ENCODE measurements at regions not wholly inside any gene's neighbourhood (a gene's known extent, or its start where the extent isn't known, plus 50 kb on each side); places are given as distances from the start of the nearest gene placed in this dataset.

DNA sequence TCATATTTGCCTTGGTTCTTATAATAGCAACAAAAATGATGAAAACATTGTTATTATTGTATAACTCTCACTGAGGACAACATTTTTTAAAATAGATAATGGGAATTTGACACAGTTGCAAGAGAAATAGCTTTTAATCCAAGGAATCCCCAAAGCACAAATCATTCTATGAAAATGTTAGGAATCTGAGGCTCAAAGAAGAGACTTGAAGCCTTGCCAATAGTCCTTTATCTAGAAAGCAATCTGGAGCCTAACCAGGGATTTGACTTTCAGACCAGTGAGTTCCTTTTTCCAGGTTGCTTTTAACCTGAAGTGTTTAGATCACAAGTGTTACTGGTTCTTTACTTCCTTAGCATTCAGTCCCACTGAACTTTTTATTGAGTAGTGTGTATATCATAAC lies 574.5 kb upstream of the ZEB2 start:
- TF ChIP-seq, protein P1, sequence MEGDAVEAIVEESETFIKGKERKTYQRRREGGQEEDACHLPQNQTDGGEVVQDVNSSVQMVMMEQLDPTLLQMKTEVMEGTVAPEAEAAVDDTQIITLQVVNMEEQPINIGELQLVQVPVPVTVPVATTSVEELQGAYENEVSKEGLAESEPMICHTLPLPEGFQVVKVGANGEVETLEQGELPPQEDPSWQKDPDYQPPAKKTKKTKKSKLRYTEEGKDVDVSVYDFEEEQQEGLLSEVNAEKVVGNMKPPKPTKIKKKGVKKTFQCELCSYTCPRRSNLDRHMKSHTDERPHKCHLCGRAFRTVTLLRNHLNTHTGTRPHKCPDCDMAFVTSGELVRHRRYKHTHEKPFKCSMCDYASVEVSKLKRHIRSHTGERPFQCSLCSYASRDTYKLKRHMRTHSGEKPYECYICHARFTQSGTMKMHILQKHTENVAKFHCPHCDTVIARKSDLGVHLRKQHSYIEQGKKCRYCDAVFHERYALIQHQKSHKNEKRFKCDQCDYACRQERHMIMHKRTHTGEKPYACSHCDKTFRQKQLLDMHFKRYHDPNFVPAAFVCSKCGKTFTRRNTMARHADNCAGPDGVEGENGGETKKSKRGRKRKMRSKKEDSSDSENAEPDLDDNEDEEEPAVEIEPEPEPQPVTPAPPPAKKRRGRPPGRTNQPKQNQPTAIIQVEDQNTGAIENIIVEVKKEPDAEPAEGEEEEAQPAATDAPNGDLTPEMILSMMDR (IDR thresholded peaks at IDR 0.05; ENCODE audit: low read depth, low read length) = no peak

DNA sequence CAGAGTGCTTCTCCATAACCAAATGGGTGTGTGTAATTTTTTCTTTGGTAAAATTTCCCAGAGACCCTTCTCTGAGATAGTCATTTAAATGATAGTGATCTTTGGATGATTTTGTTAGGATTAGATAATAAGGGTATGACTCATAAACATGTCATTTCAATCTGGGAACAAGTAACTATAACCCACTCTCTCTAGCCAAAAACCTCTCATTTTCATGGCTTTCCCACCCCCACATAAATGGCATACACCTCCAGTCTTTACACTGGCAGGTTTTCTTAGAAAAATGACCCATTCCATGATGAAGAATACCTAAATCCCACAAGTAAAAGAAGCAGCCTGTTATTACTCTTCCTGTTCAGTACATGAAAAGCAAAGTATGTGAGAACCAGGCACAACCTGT lies 572.0 kb upstream of the ZEB2 start:
- Histone ChIP-seq H3K9me3 (ENCODE audit: low read depth) (no peaks in the 10 kb centered on the region), H3K27ac (no peak overlapping the region), H3K4me1 (ENCODE audit: low read depth) (no peaks in the 10 kb centered on the region), H3K36me3 (no peaks in the 10 kb centered on the region), H3K27me3 (no peaks in the 10 kb centered on the region), H3K4me3 (no peak overlapping the region)
- TF ChIP-seq, protein P1 (IDR thresholded peaks at IDR 0.05; ENCODE audit: low read depth, low read length) = no peak
- no peak for DNase-seq (ENCODE audit: low read depth in 1 of 2, low spot score in 1 of 2)

More for the DNA sequence above, 574.5 kb upstream of the ZEB2 start:
- Histone ChIP-seq H3K9me3 (ENCODE audit: low read depth) (no peaks in the 10 kb centered on the region), H3K27ac (no peak overlapping the region), H3K4me1 (ENCODE audit: low read depth) (no peaks in the 10 kb centered on the region), H3K27me3 (no peaks in the 10 kb centered on the region), H3K36me3 (no peaks in the 10 kb centered on the region), H3K4me3 (no peak overlapping the region)
- no peak for DNase-seq (ENCODE audit: low read depth in 1 of 2, low spot score in 1 of 2)

DNA sequence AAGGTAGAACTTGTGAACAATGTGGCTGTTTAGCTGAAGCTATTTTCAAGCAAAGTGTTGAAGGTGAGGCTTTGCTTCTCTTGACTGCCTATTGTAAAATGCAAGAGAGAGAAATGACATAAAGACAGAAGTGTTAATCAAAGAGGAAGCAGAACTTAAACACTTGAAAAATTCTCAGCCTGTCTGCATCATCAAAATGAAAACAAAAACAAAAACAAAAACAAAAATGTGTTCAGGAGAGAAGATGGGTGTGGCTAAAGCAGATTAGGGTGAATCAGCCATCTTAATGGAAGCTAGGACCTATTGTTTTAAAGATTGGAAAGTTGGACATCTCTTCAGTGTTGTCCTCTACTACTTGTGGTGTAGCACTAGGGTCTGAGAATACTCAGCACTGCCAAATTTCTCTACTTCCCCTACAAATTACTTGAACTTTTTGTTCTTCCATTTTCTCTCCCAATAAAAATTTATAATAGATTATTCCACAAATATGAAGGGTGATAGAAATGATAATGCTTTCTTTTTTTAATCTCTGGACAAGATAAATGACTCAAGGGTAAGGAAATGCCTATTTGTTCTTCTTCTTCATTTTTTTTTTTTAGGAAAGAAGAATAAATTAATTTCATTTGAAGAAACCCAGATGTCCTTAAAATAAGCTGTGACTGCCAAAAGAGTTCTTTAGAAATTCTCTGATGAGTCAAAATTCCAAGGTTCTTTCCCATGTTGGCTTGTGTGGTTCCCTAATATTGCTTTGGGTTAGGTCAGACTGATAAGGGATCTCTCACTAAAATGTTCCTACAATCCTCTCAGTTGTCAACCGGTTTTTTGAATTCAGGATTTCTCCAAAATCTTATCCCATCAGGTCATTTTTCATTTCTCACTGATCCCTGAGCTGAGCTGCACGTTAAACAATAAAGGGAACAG lies 571.2 kb upstream of the ZEB2 start:
- no peaks in the 10 kb centered on the region for H3K36me3 ChIP-seq
- no peaks in the 10 kb centered on the region for H3K27me3 ChIP-seq
- no peaks in the 10 kb centered on the region for H3K9me3 ChIP-seq (ENCODE audit: low read depth)
- peak in 1 of 2 donors; percentile 71 for DNase-seq (ENCODE audit: low read depth in 1 of 2, low spot score in 1 of 2)
- peaks cover under 1% of the 10 kb centered on the region for H3K4me1 ChIP-seq (ENCODE audit: low read depth)
- no peak overlapping the region for H3K27ac ChIP-seq
- TF ChIP-seq, protein P1 (IDR thresholded peaks at IDR 0.05; ENCODE audit: low read depth, low read length) = no peak
- no peak overlapping the region for H3K4me3 ChIP-seq

DNA sequence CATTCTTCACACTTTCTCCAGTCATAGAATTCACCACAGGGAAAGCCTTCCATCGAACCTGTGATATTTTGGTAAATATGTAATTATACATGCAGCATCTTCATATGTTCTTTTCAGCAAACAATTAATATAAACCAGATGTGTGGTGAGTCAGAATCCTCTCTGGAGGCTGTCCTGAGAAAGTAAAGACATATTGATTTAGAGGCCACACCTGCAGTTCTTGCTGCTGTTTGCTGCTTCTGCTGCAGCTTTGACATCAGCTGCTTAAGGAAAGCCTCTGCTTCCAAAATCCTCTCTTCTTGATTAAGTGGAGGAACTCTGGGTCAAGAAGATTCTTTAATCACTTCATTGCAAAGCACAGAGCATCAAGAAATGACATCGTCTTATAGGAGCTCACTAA lies 568.8 kb upstream of the ZEB2 start:
- Histone ChIP-seq H3K27ac (no peak overlapping the region), H3K4me1 (ENCODE audit: low read depth) (peaks cover 6% of the 10 kb centered on the region), H3K9me3 (ENCODE audit: low read depth) (no peaks in the 10 kb centered on the region), H3K4me3 (no peak overlapping the region), H3K36me3 (no peaks in the 10 kb centered on the region), H3K27me3 (no peaks in the 10 kb centered on the region)
- TF ChIP-seq, protein P1 (IDR thresholded peaks at IDR 0.05; ENCODE audit: low read depth, low read length) = no peak
- no peak for DNase-seq (ENCODE audit: low read depth in 1 of 2, low spot score in 1 of 2)

DNA sequence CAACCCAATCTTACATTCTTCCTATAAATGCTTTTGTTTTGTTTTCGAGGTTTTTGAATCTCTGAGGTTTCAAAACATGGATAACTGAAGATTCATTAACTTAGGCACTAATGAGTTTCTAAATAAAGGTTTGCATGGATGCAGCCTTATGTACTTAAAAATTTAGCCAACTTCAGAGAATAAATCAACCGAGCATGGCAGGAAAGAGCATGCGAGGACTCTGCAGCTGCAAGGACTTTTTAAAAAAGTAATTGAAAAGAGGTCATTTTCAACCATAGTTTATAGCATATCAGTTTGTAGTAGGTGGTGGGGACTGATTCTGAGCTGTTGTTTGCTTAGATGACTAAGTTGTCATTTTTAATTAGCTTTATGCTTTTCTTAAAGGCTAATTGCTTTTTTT lies 567.0 kb upstream of the ZEB2 start:
- Histone ChIP-seq H3K27me3 (no peaks in the 10 kb centered on the region), H3K4me1 (ENCODE audit: low read depth) (peaks cover 6% of the 10 kb centered on the region), H3K36me3 (no peaks in the 10 kb centered on the region), H3K27ac (no peak overlapping the region), H3K4me3 (no peak overlapping the region), H3K9me3 (ENCODE audit: low read depth) (no peaks in the 10 kb centered on the region)
- no peak for DNase-seq (ENCODE audit: low read depth in 1 of 2, low spot score in 1 of 2)
- TF ChIP-seq, protein P1 (IDR thresholded peaks at IDR 0.05; ENCODE audit: low read depth, low read length) = no peak
